ENCODE measurements at regions not wholly inside any gene's neighbourhood (a gene's known extent, or its start where the extent isn't known, plus 50 kb on each side); places are given as distances from the start of the nearest gene placed in this dataset.

GRCh38 chr2:150284116-150284515 is 203.4 kb downstream of the RND3 start:
- CTCF ChIA-PET, result no interaction called here
- TF ChIP-seq ELF1 (IDR thresholded peaks at IDR 0.05) (no peak), TCF12 (IDR thresholded peaks at IDR 0.05) (no peak), CTCF (IDR thresholded peaks at IDR 0.05) (no peak), REST (IDR thresholded peaks at IDR 0.05; ENCODE audit: low read depth, low read length) (no peak), GABPA (IDR thresholded peaks at IDR 0.05; ENCODE audit: low read depth) (no peak), TEAD4 (IDR thresholded peaks at IDR 0.05; ENCODE audit: borderline replicate concordance, insufficient read depth) (no peak), EZH2phosphoT487 (IDR thresholded peaks at IDR 0.05; ENCODE audit: borderline replicate concordance, low read depth) (no peak), MAX (IDR thresholded peaks at IDR 0.05; ENCODE audit: low read depth) (no peak), GATA2 (CRISPR knock-in tag; IDR thresholded peaks at IDR 0.05) (no peak), IRF3 (IDR thresholded peaks at IDR 0.05; ENCODE audit: low read depth, low read length) (no peak), RFX5 (IDR thresholded peaks at IDR 0.05; ENCODE audit: low read length) (no peak), FOXM1 (IDR thresholded peaks at IDR 0.05; ENCODE audit: low read depth) (no peak), ZBTB33 (IDR thresholded peaks at IDR 0.05; ENCODE audit: borderline replicate concordance, low read depth) (no peak)
- 93% methylated on average over 2 of the region's 2 CpGs for WGBS (ENCODE audit: low lambda C conversion rate)

More at GRCh38 chr2:150284116-150284515, 203.4 kb downstream of the RND3 start:
- H4K20me1 ChIP-seq (ENCODE audit: insufficient read depth), result no peaks in the 10 kb centered on the region
- no peak overlapping the region for H3K4me2 ChIP-seq
- no peaks in the 10 kb centered on the region for H3K9me3 ChIP-seq
- no peaks in the 10 kb centered on the region for H3K36me3 ChIP-seq (replicated peaks in 1 of 2; ENCODE audit: control insufficient read depth in 1 of 2, insufficient read depth in 2 of 2, low read length in 1 of 2)
- no peaks in the 10 kb centered on the region for H3F3A ChIP-seq (replicated peaks; ENCODE audit: insufficient read depth)
- POLR2A ChIA-PET, result no interaction called here
- DNase-seq, result no peak
- no peaks in the 10 kb centered on the region for H3K79me2 ChIP-seq (ENCODE audit: insufficient read depth)
- H3K9ac ChIP-seq, result no peak overlapping the region
- no peak overlapping the region for H2AFZ ChIP-seq (ENCODE audit: low read depth)
- H3K4me3 ChIP-seq (ENCODE audit: low read depth in 2 of 2, low read length in 1 of 2), result no peak overlapping the region
- no peak overlapping the region for H3K27ac ChIP-seq (ENCODE audit: low read depth in 2 of 2, low read length in 1 of 2)
- no peaks in the 10 kb centered on the region for H3K27me3 ChIP-seq (ENCODE audit: insufficient read depth)
- peaks cover 3% of the 10 kb centered on the region; the same call in 1 of the 2 replicates for H3K9me2 ChIP-seq
- no peaks in the 10 kb centered on the region for H3K4me1 ChIP-seq (ENCODE audit: control insufficient read depth in 1 of 2, insufficient read depth in 2 of 2, low read depth in 1 of 2, low read length in 1 of 2)
